ENCODE measurements at regions not wholly inside any gene's neighbourhood (a gene's known extent, or its start where the extent isn't known, plus 50 kb on each side); places are given as distances from the start of the nearest gene placed in this dataset.

GRCh38 chr22:22835771-22836291 lies 51.8 kb upstream of the IGLL5 start:
- no peak overlapping the region for H3K4me3 ChIP-seq (ENCODE audit: low read depth, low read length)
- no peaks in the 10 kb centered on the region for H3K4me1 ChIP-seq (ENCODE audit: control insufficient read depth, insufficient read depth, low read length)
- no peaks in the 10 kb centered on the region for H3K36me3 ChIP-seq (ENCODE audit: control insufficient read depth in 2 of 2, insufficient read depth in 1 of 2, low read length in 2 of 2)
- no peaks in the 10 kb centered on the region for H3K9me3 ChIP-seq (ENCODE audit: control insufficient read depth, insufficient read depth, low read depth, low read length)
- ChIA-PET CTCF (interaction anchor here (1.1 to 2.0 kb wide), 4 partner anchors 10 to 42 kb away, joined by 3 to 8 read pairs (median 5); no protein-coding TSS in a partner anchor), POLR2A (no interaction called here)
- TF ChIP-seq ZBTB44 (tag by site-specific recombination; IDR thresholded peaks at IDR 0.05) (no peak), OSR2 (tag by site-specific recombination; IDR thresholded peaks at IDR 0.05) (no peak), ZNF501 (tag by site-specific recombination; IDR thresholded peaks at IDR 0.05) (no peak), ZNF830 (tag by site-specific recombination; IDR thresholded peaks at IDR 0.05; ENCODE audit: low read depth) (no peak), ZNF148 (tag by site-specific recombination; IDR thresholded peaks at IDR 0.05; ENCODE audit: borderline replicate concordance) (no peak), WT1 (tag by site-specific recombination; IDR thresholded peaks at IDR 0.05) (no peak), ZNF585B (tag by site-specific recombination; IDR thresholded peaks at IDR 0.05) (no peak), ATF2 (tag by site-specific recombination; IDR thresholded peaks at IDR 0.05; ENCODE audit: low read depth) (no peak), SCRT1 (tag by site-specific recombination; IDR thresholded peaks at IDR 0.05; ENCODE audit: borderline replicate concordance) (no peak), ZNF423 (tag by site-specific recombination; IDR thresholded peaks at IDR 0.05) (no peak), IKZF3 (tag by site-specific recombination; IDR thresholded peaks at IDR 0.05) (no peak), PBX3 (CRISPR knock-in tag; IDR thresholded peaks at IDR 0.05) (no peak), ZNF223 (tag by site-specific recombination; IDR thresholded peaks at IDR 0.05) (no peak), TRIM28 (IDR thresholded peaks at IDR 0.05; ENCODE audit: borderline replicate concordance, low read length) (no peak), INSM2 (tag by site-specific recombination; IDR thresholded peaks at IDR 0.05) (no peak), ZSCAN5A (tag by site-specific recombination; IDR thresholded peaks at IDR 0.05) (no peak), PRDM10 (tag by site-specific recombination; IDR thresholded peaks at IDR 0.05) (no peak), ZNF391 (tag by site-specific recombination; IDR thresholded peaks at IDR 0.05; ENCODE audit: borderline replicate concordance, low read depth) (no peak)
- no peak overlapping the region for H3K27ac ChIP-seq (ENCODE audit: extremely low read depth, low read depth, low read length)

Data from HEK293 (cell line).